Bronchial epithelial cell (primary cell): ENCODE measurements at regions not wholly inside any gene's neighbourhood (a gene's known extent, or its start where the extent isn't known, plus 50 kb on each side); places are given as distances from the start of the nearest gene placed in this dataset.

Experiments used
- DNase-seq: peaks from one replicate; pipeline ENCODE4 v3.0.0-alpha.2; 2010; ENCODE audit warnings: low read depth
- FAIRE-seq: peaks from 2 replicates; lab custom pipeline; 2011; peaks lifted over from hg19 to GRCh38; lab: Jason Lieb, UNC
- H3K27me3 ChIP-seq: 2 replicates; pipeline ENCODE4 v1.5.1; 2011; ENCODE audit warnings: low read length; ENCODE audit not compliant: control insufficient read depth, insufficient read depth
- H3K36me3 ChIP-seq: 2 replicates; pipeline ENCODE4 v1.5.1; 2011; ENCODE audit warnings: low read length; ENCODE audit not compliant: control insufficient read depth, insufficient read depth
- H3K4me3 ChIP-seq: 2 replicates; pipeline ENCODE4 v1.5.1; 2011; ENCODE audit warnings: mild to moderate bottlenecking, low read depth, low read length, control low read depth
- TF ChIP-seq, protein P1 (sequence below): IDR thresholded peaks from 2 replicates; pipeline ENCODE4 v1.5.1; 2011; ENCODE audit warnings: mild to moderate bottlenecking, moderate library complexity, low read length, control low read depth, inconsistent platforms; ENCODE audit not compliant: insufficient read depth, severe bottlenecking

DNA sequence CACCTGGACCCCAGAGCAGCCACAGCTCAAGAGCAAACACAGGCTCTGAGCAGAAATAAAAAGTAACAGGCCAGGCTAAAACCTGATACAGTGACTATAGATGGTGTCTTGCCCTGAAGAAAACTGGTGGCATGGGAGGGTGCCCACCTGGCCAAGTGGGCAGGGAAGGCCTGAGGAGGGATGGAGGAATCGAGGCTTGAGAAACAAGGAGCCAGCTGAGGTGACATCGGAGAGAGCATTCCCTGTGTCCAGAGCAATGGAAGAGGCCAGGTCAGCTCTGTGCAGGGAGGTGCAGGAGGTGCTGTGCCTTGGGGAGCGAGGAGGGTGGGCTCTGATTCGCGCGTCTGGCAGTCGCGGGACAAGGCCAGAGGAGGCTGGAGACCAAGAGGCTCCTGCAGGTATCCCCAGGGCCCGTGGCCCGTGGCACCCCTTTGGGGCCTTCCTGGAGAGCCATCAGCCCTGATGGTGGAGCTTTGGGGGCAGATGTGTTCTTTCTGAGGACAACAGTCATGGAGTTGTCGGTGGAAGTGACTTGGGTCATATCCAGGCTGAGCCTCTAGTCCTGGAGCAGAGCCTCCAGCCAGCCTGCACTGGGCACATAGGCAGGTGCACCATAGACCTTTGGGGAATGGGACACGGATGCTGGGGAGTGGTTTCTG is 56.1 kb downstream of the PLXNA1 start:
- H3K4me3 ChIP-seq = no peak overlapping the region
- DNase-seq (no peak), FAIRE-seq (no peak)
- TF ChIP-seq, protein P1, sequence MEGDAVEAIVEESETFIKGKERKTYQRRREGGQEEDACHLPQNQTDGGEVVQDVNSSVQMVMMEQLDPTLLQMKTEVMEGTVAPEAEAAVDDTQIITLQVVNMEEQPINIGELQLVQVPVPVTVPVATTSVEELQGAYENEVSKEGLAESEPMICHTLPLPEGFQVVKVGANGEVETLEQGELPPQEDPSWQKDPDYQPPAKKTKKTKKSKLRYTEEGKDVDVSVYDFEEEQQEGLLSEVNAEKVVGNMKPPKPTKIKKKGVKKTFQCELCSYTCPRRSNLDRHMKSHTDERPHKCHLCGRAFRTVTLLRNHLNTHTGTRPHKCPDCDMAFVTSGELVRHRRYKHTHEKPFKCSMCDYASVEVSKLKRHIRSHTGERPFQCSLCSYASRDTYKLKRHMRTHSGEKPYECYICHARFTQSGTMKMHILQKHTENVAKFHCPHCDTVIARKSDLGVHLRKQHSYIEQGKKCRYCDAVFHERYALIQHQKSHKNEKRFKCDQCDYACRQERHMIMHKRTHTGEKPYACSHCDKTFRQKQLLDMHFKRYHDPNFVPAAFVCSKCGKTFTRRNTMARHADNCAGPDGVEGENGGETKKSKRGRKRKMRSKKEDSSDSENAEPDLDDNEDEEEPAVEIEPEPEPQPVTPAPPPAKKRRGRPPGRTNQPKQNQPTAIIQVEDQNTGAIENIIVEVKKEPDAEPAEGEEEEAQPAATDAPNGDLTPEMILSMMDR = no peak
- H3K27me3 ChIP-seq = no peaks in the 10 kb centered on the region
- peaks cover 1% of the 10 kb centered on the region for H3K36me3 ChIP-seq

DNA sequence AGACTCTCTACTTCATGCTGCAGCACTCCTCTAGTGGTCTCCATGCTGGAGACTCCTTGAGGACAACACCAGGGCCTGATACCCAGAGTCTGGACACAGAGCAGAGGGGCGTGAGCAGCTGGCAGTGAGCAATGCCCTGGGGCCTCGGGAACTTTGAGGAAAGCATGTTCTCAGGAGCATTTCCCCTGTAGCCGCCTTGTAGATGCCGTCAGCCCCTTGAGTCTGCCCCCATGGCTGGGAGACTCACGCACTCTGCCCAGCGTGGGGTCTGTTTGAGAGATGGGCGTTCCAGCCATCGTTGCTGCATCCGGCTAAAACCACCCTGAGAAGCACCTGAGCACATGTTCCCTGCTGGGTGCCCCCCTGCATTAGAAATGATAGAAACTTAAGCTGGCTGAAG is 56.8 kb downstream of the PLXNA1 start:
- Histone ChIP-seq H3K36me3 (no peaks in the 10 kb centered on the region), H3K4me3 (no peak overlapping the region), H3K27me3 (no peaks in the 10 kb centered on the region)
- TF ChIP-seq, protein P1 = no peak
- DNase-seq = no peak
- FAIRE-seq = no peak

DNA sequence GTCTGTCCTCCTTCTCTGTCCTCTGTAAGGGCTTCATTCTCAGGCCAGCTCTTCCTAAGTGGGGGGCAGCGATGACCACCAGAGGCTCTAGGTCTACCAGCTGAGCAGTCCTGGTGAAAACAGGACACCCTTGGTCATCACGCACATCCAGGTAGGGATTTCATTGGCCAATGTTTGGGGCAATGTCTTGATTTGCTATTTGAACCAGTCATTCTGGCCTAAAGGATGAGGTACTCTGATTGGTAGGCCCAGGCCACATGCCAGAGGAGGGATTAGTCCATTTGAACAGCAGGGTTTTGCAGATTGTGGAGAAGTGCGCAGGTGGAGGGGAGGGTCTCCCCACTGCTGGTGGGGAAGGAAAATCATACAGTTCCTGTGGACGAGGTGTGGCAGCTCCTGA is 57.3 kb downstream of the PLXNA1 start:
- FAIRE-seq (no peak), DNase-seq (no peak)
- TF ChIP-seq, protein P1 = no peak
- Histone ChIP-seq H3K27me3 (no peaks in the 10 kb centered on the region), H3K36me3 (no peaks in the 10 kb centered on the region), H3K4me3 (no peak overlapping the region)

DNA sequence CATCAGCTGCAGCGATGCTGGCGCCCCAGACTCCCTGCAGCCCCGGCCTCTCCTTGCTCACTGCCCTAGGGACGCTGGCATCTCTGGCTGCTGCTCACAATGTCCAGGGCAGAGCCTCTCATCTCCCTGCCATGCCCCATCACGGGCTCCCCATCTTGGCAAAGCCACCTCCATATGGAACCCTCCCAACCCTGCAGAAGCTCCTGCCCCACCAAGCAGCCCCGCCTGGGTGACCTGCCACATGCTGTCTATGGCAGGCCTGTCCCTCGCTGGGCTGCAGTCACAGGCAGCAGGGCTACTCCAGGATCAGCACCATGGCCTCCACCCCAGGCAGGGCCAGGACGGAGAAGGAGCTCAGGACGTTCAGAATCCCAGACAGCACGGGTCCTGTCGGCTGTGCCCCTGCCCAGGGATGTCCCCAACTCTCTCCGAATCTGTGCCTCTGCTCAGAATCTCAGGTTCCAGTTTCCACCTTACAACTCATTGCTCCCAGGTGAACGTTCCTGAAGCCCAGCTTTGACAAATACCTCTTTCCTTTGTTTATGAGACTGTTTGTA is 58.4 kb downstream of the PLXNA1 start:
- no peak for DNase-seq
- TF ChIP-seq, protein P1 = no peak
- Histone ChIP-seq H3K27me3 (no peaks in the 10 kb centered on the region), H3K4me3 (no peak overlapping the region), H3K36me3 (no peaks in the 10 kb centered on the region)
- no peak for FAIRE-seq

DNA sequence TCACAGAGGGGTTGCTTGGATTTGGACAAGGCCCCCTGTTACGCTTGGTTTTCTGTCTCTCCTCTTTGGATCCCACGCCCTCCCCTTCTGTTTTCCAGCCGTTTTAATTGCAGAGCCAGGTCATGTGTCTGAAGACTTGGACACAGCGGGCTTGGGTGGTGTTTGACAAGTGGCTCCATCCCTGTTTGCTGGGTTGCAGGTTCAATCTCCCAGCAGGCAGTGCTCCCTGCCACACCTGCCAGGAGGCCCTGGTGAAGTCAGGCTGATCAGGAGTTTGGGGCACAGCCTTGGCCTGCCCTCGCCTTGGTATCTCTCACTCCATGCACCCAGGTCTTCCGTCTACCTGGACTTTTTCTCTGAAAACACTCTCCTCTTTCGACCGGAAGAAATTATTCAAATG is 59.0 kb downstream of the PLXNA1 start:
- no peaks in the 10 kb centered on the region for H3K27me3 ChIP-seq
- no peaks in the 10 kb centered on the region for H3K36me3 ChIP-seq
- FAIRE-seq (no peak), DNase-seq (no peak)
- no peak overlapping the region for H3K4me3 ChIP-seq
- TF ChIP-seq, protein P1 = no peak

DNA sequence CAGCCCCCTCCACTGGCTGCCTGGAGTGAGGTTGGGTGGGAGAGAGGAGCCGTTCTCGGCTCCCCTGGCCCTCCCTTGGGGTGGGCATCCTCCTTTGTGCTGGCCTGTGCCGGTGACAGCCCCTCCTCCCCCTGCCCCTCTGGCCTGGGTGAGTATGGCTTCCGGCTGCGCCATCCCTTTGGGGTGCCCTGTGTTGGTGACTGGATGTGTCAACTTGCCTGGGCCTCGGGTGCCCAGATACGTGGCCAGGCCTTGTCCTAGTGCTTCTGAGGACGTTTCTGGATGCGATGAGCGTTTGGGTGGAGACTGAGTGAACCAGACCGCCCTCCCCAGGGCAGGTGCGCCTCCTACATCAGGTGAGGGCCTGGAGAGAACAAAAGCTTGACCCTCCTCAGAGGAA is 59.7 kb downstream of the PLXNA1 start:
- H3K4me3 ChIP-seq = no peak overlapping the region
- DNase-seq (no peak), FAIRE-seq (no peak)
- TF ChIP-seq, protein P1 = no peak
- no peaks in the 10 kb centered on the region for H3K27me3 ChIP-seq
- H3K36me3 ChIP-seq = no peaks in the 10 kb centered on the region
